ENCODE measurements at regions not wholly inside any gene's neighbourhood (a gene's known extent, or its start where the extent isn't known, plus 50 kb on each side); places are given as distances from the start of the nearest gene placed in this dataset.

DNA sequence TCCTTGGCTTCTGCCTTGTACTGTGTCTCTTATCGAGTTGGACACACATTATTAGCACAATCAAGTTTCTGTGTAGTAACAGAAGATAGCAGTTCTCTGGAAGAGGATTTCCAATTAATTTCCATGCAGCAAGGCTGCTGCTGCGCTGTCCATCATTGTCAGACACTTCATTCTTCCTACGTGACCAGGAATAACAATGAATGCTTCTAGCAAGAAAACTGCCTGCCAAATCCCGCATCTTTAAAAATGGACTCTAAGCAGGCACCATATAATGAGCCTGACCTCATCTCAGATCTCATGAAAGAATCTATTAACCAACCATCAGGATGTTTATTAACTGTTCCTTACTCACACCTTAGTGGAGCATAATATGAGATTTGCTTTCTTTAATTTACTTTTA is 1067.7 kb upstream of the FAM98A start:
- no peak for DNase-seq

DNA sequence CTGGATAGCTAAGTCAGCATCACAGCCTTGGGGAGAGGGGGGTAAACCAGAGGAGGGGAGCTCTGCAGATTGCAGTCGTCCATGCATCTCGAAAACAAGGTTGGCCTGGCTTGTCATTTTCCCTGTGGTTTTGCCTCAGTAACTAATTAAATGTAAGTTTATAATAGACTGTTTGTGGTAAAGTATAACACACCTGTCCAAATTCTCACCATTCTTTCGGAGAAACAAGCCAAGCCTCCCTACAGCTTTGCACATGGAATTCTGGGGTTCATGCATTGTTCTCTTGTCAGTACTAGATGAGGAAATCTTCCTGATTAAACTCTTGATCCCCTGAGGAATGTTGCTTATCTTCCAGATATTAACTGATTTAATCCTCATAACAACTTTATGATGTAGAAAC is 1065.2 kb upstream of the FAM98A start:
- no peak for DNase-seq

DNA sequence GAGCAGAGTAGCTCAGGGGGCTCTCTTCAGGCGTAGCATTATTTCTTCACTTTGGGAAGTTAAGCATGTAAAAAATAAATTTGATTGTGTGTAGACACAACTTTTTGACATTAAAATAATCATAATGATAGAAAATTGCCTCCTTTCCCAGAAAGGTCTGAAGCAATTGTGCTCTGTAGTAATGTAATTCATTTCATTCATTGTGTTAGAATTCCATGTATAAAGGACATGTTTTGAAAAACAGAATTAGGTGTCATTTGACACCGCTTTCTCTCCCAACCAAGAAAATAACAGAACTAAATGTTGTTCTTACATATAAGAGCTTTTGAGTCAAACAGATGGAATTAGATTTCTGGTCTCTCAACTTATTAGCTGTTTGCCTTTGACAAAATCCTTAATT is 1064.2 kb upstream of the FAM98A start:
- DNase-seq, result no peak

DNA sequence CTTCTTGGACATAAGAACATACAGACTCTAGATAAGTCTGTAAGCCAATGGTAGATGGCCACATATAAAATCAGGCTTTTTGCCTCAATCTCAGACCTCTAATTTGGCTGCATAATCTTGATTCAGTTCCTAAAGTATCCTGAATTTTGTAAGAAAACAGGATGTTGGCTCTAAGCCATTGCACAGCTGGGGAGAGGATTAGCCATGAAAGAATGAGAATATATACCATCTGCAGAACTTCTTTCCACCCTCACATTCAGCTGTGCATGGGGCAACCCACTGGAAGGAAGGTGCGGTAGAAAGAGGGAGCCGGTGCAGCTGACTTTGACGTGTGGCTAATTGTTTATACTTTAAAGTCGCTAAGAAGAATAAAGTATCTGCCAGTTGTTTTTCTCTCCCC is 1061.6 kb upstream of the FAM98A start:
- no peak for DNase-seq

DNA sequence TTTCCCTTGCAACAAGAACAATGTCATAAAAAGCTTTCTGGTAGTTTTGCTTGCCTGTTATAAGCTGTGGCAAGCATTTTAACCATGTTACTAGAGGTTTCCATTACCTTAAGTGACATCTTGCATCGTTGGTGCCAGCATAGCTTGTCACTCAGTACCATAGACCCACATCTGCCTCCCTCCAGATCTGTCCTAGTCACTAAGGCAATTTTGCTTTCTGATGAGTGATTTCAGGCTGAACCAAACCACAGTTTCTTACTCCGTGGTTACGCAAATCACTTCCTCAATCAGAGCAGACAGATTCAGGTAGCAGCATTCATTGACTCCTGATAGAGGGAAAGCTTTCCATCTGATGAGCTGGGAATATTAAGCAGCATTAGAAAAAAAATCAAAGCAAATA is 1057.5 kb upstream of the FAM98A start:
- DNase-seq, result no peak

DNA sequence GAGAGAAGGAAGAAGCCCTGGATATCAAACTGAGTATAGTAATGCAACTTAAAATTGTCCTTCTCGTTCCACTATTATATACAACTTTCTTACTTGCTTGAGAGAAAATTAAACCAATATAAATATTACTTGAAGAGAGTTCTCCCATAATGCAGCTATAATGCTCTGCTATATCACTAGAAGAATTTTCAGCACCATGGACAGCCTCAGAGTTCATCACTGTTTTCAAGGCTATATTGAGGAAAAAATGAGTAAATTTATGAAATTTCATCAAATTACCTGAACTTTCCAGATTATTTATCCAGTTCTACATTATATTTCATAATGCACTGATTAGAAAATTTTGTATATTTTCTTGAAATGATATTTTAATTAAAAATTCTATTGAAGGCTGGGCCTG is 1053.5 kb upstream of the FAM98A start:
- no peak for DNase-seq

DNA sequence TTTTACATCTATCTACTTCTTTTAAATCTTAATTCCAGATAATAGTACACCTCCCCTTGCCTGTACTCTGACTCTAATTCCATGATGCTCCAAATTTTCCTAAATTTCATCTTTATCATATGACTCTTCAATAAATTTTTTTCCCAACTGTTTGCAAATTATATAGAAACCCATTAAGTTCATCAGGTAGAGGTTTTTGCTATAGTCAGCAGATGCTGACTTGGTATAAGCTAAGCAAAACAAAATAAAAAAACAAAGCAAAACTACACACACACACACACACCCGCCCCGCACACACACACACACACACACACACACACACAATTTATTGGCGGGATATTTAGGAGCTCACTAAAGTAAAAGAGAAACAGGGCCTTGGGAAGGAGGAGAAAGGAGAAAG is 1047.8 kb upstream of the FAM98A start:
- DNase-seq, result no peak

DNA sequence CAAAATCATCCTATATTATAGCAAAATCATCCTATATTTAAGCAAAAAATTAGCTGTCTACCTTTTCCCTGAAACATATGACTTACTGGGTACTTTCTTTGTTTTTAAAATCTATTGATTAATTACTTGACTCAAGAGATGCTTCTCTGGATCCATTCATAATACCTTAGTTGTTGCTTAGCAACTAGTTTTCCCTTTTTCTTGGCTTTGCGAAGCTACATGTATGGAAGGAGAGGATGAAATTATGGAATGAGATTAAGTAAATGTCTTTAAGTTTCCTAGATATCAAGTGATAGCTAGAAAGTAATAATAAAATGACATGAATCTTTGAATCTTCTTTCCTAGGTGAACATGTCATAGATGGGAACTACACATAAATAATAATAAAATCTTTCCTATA is 1033.2 kb upstream of the FAM98A start:
- no peak for DNase-seq

DNA sequence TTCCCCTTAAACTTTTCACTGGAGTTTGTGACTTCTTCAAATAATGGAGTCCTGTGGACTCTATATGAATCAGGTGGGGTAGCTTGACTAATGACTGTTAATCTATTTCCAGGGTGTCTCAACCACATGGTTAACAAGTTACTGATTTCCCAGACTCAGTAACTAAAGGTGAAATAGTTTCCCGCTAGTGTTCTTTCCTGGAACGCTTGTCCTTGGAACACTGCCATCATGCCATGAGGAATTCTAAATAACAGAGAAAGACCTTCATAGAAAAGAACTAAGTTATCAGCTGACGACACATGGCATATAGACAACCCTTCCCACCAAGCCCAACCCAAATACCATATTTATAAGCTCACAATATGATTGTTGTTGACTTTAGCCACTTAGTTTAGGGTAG is 1027.9 kb upstream of the FAM98A start:
- DNase-seq, result no peak

DNA sequence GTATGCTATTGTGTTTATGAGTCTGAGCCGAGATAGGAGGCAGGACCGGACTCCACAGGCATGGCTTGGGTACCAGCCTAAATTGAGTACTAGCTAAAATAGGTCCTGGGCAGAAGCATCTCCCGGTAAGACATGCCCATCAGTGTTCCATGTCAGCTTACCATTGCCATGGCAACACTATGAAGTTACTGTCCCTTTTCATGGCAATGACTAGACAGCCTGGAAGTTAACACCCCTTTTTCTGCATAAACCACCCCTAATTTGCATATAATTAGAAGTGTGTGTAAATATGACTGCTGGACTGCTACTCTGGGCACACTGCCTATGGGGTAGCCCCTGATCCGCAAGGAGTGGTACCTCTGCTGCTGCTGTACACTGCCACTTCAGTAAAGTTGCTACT is 1005.1 kb upstream of the FAM98A start:
- no peak for DNase-seq

DNA sequence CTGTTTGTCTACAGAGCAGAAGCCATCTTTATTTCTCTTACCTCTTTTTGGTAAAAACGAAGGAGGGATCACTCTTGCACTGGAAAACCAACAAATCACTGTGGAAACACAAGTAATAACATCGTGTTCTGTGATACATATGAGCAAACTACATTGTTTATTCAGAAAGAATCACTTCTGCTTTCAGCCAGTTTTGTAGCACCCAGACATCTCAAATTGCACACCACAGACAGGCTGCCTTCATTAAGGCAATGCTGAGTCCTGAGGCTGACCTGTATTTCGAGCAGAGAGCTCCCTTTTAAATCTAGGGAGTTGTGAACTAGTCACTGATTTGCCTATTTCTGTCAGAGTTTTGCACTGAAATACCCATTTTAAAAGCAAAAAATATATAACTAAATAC is 1003.2 kb upstream of the FAM98A start:
- DNase-seq, result no peak

DNA sequence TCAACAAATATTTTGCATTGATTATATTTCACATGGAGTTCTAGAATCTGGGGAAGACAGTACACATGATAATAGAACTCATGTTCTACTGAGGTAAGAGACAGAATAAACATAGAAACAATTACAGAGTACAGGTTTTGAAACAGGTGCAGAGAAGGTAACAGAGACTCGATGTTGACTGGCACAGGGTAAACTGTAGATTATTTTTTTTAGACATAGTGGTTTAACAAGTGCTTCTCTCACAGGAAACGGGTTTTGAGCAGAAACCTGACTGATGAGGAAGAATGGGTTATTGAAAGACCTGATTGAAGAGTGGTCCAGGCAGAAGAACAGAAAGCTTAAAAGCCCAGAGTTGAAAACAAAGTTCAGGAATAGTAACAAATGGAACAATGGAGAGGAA is 1002.5 kb upstream of the FAM98A start:
- no peak for DNase-seq

DNA sequence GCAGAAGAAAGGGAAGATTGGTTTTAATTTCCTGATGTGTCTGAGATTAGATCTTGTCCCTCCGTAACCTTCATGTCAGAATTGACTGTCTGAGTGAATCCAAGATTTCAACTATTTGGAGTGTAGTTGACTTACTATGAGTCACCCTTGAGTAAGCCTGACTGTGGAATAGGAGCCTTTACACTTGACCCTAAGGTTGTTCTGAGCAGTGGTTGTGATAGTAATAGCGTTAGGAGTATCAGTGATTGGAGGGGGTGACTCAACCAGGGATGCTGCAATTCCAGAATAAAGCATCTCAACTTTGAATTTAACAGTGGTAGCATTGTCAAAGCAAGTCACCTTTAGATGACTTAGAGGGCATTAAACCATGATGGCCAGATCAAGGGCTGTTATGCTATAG is 979.5 kb upstream of the FAM98A start:
- DNase-seq, result no peak

DNA sequence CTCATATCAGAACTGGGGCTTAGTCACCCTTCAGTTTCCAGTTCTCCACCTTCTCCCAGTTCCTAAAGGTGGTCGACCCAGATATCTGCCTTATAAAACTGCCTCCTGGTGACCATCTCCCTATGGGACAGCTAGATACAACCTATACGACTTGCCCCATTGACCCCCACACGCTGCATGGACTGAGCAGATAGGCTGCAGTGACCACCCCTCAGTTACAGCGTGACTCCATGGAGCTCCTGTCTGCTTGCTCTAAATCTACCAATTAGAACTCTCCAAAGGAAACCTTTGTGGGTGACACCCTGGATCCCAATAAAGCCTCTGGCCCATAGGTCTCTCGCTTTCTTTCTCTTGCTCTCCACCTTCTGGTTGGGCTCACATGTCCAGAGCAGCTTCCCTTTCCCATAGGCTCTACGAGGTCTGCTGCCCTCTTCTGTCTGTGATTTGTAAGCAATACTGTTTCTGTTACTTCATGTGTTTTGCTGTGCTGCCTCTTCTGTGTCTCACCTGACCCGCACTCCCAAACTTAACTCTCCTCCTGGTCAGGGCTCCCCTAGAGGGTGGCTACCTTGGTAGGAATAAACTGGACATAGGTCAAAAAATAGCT is 971.3 kb upstream of the FAM98A start:
- DNase-seq, result no peak

DNA sequence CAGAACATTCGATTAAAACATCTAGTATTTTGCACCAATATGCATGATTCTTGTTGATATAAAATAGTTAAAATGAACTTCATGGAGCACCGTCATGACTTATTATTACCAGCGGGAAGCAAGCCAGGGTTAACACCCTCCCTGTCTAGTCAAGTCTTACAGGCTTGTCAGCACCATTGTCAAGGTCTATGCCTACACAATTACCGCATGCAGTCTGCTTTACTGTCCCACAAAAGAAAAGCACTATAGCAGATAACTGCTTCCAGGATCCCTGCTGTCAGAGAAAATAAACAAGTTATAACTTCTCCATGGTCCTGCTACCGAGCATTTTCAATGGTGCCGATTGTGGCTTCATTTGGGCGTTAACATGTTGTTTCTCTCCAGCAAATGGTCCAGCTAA is 968.0 kb upstream of the FAM98A start:
- no peak for DNase-seq

DNA sequence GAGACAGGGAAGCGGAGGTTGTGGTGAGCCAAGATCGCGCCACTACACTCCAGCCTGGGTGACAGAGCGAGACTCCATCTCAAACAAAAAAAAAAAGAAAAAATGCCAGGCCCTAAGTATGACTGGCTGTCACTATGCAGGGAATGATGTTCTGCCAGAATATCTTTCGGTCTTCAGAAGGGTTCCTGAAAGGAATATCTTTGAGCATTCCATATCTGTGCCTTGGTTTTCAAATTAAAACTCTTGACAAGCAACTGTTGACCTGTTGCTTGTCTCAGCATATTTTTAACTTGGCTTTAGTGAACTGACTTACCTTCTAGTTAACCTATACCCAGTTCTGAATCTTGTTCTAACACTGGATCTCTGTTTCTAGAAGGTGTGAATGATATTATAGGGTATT is 953.2 kb upstream of the FAM98A start:
- DNase-seq, result no peak

DNA sequence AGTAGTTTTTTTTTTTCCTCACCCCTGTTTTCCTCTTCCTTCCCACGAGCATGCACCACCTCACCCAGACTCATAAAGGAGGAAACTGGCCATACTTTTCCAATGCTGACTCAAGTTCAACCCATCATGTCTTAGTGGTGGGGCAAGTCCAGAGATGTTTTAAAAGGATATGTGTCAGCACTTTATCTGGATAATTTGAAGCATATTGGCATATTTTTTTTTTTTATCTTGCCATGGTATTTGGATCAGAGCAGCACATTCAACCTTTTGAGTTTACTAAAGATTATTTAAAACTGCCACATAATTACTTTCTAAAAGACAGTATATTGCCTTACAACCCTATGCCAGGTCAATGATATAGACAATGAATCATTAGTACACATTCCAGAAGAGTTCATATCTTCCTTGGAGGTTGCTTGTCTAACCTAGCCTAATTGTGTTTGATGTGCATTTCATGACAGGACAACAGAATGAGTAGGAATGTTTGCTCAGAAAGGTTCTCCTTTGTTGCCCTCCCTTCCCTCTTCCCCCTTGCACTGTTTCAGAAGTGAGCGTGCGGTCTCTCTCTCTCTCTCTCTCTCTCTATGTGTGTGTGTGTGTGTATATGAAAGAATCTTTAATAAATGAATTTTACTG is 950.7 kb upstream of the FAM98A start:
- no peak for DNase-seq

DNA sequence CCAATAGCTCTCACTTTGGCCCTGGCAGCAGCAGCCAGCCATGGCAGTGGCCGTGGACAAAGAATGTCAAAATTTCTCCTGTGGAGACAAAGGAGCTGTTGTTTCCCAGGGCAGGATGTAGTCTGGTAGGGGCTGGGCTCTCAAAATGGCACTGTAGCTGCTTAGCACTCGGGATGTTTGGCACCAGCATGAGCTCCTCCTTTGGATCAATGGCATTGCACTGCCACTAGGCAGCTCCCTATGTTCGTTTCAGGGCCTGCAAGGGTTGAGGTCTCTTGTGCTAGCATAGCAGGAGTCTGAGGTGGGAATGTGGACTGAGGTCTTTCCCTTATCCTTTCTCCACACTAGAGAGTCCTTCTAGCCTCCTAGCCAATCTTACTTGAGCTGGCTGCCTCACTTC is 948.8 kb upstream of the FAM98A start:
- no peak for DNase-seq

DNA sequence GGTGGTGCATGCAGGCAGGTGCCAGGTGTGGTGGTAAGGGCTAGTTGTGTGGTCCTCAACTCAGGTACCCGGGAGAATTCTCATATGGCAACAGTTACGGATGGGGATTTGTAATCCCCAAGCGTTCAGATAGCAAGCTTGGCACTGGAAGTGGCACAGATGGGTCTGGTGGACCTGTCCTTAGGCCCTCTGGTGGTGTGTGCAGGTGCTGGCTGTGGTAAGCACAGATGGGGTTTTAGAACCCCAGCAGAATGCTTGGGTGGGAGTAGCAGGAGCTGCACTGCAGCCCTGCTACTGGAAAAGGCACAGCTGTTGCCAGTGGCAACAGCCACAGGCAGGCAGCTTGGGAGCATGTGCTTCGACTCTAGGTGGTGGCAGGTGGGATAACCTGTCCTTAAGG is 948.2 kb upstream of the FAM98A start:
- DNase-seq, result no peak

DNA sequence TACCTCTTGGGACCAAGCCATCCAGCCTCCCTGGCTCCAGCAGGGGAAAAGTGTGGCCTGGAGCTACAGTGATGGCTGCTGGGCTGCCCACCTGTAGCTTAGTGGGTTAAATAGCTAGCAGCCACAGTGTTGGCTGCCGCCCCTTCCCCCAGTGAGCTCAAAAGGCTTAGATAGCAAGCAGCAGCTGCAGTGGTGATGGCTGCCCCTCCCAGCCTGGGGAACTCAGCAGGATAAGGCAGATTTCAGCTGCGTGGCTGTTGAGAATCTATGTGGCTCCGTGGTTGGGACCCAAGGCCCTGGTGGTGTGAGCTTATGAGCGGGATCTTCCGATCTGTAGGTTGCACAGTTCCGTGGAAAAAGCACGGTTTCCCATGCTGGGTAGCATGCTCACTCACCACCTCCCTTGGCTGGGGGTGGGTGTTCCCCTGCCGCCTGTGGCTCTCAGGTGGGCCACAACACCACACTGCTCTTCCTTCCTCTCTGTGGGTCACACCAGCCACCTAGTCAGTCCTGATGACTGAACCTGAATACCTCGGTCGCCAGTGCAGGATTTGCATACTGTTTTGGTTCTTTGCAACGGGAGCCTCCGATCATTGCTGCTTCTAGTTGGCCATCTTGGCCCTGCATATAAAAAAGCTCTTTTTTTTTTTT is 946.5 kb upstream of the FAM98A start:
- no peak for DNase-seq

DNA sequence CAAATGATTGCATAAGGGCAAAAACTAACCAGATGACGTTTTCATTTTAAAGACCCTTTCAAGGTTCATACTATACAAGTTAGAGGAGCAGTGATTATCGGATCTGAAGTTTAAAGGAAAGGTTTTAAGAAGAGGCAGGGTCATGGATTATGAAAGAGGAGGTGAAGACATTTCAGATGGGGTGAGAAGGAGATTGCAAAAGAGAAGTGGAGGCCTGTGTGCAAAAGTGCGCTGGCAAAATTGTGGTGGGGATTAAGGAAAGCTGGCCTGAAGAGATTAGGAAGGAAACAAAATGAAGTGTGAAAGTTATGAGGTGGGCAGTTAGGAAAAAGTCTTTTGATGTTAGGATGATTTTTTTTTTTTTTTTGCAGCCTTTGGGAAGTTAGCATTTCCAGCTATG is 935.7 kb upstream of the FAM98A start:
- DNase-seq, result no peak

DNA sequence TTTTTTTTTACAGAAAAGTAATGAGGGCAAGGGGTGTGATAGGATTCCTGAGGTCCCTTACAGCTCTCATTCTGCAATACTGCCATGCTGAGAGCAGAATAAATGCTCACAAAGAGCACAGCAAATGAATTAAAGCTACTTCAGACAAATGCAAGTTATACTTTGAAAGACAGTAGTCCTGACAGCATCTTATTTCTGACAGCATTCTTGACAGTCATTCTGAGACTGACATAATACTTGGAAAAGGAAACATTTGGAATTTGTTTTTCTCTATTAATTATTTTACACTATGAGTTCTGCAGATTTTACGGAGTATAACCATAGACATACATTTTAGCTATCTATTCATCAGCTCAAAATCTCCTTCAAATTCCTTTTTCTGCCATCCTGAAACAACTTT is 935.2 kb upstream of the FAM98A start:
- DNase-seq, result no peak

DNA sequence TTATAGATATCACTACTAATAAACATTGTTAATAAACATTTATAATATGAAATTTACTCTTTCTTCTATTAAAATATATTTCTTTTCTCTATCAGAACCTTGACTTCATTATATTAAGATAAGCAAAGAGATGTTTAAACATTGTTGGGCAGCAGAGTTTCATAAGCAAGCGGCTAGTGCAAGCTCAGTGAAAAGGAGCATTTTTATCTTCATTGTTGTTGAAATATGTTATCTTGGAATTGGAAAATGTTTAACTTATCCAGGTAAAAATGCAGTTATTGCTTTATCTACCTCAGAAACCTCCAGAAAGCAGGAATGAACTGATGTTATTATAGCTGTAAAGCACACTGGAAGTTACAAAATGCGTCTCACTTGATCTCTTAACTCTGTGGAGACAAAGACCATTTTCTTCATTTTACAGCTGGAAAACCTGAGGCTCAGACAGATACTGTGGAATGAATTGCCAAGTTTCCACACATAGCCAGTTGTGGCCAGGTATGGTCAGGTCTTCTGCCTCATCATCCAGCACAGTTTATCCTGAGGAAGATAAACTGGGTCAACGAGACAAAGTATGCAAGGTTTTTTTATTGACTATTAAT is 934.6 kb upstream of the FAM98A start:
- DNase-seq, result no peak

DNA sequence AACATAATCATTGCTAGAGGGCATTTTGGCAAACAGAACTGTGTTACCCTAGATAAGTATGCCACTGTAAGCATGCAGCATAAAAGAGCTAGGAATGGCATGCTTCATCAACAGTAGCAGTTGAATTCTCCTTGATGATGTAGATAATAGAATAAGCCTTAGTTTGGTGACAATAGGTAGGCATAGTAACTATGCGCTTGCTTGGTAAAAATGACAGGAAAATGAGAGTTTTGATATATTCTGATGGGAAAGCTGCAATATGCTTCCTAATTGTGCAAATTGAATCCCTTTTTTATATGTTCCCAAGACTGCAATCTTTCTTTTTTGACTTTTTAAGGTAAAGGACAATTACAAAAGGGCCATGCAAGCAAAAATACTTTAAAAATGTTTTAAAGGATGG is 930.9 kb upstream of the FAM98A start:
- DNase-seq, result no peak

Data from T1000 (cell line).